DMS 273 (cell line): ENCODE measurements at regions not wholly inside any gene's neighbourhood (a gene's known extent, or its start where the extent isn't known, plus 50 kb on each side); places are given as distances from the start of the nearest gene placed in this dataset.
A peak's percentile ranks its signal among the peaks of the same experiment; 100 is the strongest.

ENCODE experiments used
- DNase-seq: peaks from one replicate; lab custom pipeline; 2025; ENCODE audit not compliant: unreplicated experiment; lab: John Stamatoyannopoulos, UW

DNA sequence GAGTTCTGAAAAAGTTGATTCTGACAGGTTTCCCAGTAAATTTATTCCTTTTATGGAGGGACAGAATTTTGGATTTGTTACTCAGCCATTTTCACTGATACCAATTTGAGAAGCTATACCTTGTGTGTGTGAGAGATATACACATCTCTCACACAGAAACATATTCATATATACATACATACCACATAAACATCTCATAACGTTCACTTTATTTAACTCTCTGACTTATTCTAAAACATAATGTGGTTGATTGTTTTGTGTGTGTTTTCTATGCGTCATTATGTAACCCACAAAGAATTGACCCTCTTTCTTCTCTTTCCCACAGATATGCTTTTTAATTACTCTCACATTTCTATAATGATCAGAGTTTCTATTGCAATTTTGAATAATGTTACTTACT, 570.8 kb upstream of the TLE4 start:
- DNase-seq = no peak

DNA sequence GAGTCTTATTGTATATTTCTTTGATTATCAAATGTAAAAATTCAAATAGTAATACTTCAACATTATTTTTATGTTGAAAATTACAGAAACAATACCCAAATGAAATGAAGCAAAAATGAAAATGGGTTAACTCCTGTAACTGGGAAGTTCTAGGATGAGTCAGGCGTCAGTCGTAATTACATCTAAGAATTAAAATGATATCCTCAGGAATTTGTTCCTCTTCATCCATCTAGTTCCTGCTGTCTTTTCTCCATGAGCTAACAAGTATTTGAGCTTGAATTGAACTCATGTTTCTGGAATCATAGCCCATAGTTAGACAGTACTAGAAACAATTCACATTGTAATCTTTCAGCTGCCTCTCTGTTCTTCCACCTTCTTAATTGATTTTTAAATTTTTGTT, 568.3 kb upstream of the TLE4 start:
- DNase-seq = no peak

DNA sequence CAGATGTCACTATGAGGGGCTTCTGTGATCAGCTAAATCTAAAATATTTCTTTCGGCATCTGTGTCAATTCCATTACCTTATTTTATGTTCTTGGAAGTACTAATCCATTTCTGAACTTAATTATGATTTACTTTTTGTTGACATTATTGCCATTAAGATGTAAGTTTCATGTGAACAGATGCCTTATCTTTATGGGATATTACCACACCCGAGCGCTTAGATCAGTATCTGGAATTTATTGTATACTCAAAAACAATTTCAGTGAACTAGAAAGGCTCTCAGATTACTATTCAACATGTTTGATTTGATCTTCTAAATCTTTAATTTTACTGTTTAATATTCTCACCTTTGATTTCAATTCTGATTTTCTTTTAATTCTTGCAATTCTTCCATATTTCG, 567.7 kb upstream of the TLE4 start:
- DNase-seq = no peak

DNA sequence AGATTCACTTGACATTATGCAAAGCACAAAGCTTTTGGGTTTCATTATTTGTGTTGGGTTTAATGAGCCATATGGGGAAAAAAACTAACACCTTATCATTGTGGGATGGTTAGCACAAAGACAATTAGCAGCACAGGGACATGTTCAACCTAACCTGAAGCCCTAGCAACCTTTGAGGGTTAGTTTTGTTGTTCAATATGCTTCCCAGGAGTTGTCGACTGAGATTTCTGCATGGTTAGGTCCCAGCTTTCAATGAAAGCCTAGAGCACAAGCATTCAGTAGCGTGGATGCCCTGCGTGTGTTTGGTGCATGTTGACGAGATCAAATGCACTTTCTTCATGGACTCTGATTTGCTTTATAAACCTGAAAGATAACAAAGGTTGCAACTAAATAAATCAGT, 565.2 kb upstream of the TLE4 start:
- DNase-seq = no peak

DNA sequence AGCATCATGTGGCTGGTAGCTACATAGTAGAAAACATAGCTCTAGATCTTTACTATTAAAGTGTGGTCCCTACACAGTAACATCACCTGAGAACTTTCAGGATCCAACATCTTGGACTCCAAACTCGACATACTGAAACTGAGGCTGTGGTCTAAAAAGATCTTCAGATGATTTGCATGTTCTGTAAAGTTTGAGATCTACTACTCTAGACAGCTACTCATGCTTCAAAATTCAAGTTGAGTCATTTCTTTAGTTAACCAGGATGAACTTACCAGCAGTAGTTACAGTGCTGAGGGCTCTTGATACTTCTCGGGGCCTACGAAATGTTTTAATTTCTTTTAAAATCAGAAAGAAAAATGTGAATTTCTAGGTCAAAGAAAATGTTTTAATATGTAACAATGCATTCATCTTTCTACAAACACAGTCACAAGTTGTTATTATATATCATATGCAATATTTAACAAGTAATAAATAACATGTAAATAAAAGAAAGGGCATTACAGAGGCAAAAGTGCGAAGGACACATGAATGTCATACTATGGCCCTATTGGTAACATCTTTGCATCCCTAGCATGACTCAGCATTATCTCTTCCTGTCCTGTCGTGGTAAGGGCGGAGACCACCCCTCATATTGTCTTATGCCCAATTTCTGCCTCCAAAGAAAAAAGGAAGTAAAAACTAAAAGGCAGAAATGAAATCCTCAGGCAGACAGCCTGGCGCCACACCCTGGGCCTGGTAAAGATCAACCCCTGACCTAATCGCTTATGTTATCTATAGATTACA, 563.9 kb upstream of the TLE4 start:
- no peak for DNase-seq

DNA sequence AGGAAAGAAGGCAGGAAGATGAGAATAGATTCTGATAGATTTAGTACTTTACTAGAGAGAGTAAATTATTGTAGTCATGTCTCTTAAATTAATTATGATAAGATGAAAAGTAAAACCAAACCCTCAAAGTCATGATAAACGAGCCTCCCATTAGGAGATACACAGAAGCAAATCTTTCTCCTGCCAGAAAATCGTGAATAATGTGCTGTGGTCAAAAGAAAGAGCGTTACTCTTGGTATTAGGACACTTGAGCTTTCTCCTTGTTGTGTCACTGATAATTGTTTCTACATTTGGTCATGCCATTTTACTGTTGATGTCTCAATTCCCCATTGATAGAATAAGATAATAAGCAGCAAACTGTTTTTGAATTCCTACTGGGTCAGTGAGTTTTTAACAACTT, 562.8 kb upstream of the TLE4 start:
- no peak for DNase-seq

DNA sequence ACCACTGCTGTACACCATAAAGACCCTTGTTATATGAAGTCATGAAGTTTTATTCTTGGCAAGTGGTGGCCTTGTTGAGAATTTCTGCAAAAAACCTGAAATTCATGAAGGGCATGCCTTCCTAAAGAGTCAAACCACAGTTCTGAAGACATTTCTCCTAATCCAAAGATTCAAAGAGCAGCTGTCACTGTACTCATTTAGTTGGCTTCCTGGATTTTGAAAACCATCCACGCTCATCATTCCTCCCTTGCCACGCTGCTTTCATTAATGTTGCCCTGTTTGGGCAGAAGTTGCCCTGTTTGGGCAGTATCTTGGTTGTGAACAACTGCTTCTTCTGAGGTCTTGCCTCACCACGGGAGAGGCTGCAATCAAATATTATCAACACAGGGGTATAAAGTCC, 560.3 kb upstream of the TLE4 start:
- DNase-seq = no peak

DNA sequence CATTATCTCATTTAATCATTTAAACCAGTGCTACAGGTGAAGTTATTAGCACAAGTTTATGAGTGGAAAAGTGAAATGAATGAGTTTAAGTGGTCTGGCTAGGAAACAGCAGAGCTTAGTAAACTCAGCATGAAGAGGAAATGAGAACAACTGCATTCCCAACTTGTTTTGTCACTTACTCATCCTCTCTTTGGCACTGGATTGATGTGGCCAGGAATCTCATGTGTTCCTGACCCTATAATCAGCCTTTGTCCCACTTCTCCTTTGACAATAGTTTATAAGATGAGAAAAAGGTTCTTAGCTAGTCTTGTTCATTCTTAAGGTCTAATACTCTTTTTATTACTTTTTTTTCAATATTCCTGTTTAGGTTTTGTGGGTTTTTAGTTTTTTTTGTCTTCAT, 559.2 kb upstream of the TLE4 start:
- no peak for DNase-seq

DNA sequence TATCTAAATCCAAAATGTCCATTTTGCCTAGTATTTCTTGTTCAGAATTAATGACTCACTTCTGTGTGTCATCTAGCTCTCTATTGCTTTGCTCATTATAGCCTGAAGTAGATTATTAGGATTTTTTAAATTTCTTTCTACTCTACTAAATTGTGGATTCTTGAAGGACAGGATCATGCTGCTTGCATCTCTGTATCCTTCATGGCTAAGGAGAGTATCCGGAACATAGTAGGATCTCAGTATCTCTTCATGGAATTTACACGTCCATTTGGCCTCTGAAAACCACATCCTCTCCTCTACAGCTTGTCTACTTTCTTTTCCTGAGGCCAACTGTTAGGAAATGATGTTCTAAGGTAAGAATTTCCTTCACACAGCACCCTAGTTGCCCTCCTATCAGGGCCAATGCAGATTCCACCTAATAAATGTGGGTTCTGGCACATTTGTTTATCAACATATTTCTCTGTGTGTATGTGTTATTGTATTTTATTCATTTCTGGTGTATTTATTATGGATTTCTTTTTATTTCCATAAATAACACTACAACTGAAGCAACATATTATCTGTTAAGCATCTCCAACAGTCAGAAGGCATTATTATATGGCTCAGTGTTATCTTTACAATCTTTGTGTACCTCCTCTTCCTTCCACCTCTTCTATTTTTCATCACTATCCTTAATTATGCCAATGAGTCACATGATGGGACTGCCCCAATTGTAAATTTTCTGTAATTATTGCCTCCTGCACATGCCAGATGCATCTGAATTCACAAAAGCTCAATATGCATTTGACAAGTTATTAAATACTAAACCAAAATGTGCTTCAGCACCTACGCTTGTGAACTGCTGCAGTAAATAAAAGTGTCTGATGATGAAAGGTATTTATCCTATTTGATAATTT, 557.8 kb upstream of the TLE4 start:
- DNase-seq = no peak

DNA sequence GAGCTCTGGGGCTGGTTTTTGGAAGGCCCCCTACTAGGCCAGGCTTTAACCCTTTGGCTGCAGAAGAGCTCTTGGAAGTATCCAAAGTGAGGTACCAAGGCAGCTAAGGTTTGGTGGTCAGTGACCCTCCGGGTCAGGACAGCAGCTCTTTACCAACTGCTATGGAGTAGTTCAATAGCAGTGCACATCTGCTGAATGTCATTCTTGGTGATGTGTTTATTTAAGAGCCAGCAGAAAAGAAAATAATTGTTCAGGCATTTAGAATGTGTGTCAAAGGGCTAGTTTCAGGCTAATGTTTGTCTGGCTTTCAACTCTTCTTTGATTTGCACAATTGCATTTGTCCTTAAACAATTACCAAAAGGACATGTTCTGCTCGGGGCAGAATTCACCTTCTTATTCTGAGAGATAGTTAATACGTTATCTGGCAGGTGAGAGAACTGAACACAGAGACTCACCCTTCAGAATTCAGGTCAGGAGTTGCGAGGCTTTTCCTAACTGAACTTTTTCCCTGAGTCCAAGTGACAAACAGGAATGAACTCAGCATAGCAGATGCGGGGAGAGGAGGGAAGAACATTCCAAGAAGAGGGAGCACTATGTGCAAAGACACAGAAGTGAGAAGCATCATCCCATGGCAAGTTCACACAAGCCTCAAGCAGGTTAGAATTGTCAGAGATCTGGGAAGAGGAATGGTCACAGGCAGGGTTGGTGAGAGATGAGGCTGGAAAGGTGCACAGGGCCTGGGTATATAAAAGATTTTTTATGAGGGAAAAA, 556.7 kb upstream of the TLE4 start:
- no peak for DNase-seq

DNA sequence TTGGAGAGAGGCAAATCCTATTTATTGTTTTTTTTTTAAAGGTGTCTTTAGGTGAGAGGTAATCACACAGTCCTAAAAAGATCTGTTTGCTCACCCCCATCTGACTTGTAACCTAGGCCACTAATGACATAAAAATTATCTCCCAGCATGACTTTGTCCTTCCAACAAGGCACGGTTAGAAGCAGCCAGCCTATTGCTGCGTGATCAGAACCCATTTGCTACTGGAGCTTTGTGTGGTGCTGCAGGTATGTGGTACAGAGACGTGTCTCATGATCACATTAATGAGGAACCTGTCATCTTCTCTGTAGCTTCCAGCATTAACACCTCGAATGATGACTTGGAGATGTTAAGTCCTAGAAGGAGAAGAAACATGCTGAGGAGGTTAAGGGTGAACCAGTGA, 555.8 kb upstream of the TLE4 start:
- DNase-seq = no peak

DNA sequence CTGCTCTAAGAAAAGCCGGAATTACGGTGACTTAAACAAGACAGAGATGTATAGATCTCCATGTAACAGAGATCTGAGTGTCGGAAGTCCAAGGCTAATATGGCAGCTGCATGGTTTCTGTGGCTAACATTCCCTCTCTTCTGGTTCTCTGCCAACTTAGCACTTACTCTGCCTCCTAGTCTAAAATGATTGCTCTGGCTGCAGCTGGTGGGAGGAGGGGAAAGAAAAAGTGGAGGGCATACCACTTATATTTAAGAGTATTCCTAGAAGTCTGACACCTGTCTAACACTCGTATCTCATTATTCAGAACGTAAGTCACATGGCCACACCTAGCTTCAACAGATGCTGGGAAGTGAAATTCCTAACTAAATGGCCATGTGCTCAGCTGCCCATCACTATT, 551.5 kb upstream of the TLE4 start:
- peak; percentile 4 for DNase-seq

DNA sequence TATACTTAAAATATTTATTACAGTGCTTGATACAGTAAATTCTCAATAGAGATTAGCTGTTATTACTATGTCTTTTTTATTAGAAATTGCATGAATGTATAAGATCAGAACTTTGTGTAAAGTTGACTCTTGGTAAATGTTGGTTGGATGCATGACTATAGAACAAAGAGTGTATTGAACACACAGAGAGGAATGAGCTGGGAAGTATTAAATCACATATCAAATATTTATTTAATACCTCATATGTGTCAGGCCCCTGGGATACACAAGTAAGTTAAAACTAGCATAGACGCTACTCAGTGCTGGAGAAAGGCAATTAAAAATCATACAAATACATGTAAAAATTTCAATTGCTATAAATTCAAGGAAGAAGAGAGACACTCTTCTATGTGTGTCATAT, 550.7 kb upstream of the TLE4 start:
- no peak for DNase-seq

DNA sequence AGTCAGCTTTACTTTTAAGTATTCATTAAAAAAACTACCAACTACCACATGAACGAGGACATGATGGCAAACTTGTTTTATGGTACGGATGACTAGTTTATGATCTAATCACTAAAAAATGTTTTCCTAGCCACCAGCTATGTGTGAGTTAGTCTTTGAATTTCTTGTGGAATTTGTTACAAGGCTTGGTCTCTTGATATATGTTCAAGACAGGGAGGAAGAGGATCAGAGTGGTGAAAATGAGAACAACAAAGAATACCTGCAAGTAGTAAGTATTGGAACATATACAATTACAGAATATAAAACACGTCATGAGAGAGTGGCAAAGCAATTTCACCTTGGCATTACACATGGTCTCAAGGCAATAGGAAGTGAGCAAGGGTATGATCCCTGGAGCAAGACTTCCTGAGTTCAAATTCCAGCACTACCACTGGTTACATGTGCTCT, 548.6 kb upstream of the TLE4 start:
- no peak for DNase-seq

DNA sequence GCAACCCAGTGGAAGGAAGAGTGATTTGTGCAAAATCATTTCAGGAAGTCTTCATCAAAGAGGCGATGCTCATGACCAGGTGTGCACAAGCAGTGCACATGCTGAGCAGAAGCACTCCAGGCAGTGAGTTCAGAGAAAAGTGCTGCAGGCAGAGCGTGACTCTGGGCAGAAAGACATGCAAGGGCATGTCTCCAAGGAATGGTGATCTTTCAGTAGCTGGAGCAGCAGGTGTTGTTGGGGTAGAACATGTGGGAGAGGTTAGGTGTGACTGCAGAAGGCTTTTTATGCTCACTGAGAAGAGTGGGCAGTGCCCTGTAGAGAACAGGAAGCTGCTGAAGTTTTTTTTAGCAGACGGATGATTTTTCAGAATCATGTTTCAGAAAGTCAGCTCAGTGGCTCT, 545.4 kb upstream of the TLE4 start:
- peak; percentile 53 for DNase-seq

DNA sequence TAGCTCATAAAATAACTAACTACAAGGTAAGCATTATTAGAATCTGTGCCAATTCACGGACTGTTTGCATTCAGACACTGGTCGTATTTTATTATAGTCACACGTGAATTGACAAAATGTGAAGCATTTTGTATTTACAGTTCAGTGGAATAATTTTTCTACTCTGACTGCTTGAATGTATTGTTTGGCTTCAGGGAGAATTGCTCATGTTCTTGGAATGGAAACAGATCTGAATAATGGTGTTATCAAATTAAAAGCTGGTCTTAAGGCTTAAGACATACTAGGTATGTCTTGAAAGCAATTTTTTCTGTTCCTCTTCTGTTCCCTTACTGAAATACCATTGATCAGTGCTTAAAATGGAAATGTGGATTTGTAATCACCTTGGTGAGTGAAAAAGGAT, 543.7 kb upstream of the TLE4 start:
- DNase-seq = no peak

DNA sequence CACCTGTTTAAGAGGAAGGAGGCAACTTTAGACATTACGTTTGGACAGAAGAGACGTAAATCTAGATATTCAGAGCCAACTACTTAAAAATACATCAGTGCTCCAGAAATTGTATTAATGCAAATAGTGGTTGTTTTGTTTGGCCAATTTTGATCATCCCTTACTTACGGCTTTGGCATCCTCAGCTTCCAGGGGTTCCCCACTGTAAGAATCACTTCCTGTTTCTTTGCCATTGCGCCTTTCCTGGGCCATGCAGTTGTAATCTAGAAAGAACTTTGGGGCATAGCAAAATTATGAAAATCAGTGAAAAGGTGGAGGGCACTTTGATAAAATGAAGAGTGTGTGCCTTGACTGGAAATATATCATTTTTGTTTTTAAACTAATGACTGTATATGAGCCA, 537.2 kb upstream of the TLE4 start:
- DNase-seq = no peak

DNA sequence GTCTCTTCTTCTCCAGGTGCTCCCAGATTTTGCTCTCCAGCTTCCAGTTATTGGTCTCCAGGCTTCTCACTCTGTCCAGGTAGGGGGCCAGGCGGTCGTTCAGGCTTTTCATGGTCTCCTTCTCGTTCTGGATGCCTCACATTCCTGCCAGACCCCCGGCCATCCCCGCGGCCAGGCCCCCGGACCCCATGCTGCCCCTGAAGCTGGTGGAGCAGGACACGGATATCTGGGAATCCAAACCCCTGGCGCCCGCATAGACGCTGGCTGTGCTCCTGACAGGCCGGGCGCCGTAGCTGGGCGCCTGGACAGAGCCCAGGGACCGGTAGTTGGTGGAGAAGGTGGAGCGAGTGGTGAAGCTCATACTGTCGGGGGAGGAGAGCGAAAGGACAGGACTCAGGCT, 534.4 kb upstream of the TLE4 start:
- DNase-seq = no peak

DNA sequence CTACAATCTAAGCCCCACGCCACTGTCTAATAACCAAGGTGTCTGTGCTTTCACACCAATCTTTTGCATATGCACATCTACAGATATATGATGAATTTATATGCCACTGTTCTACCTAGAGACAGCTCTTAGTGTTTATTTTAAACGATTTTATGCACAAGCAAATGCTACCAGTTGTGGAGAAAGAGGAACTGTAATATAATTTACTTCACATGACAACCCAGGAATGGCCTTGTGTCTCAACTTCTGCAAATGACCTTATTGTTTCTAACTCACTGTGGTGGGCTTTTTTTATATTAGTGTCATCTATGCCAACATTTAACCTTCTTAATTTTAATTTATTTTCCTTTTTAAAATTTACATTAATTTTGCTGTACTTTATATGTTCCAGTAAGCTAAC, 531.1 kb upstream of the TLE4 start:
- DNase-seq = no peak

DNA sequence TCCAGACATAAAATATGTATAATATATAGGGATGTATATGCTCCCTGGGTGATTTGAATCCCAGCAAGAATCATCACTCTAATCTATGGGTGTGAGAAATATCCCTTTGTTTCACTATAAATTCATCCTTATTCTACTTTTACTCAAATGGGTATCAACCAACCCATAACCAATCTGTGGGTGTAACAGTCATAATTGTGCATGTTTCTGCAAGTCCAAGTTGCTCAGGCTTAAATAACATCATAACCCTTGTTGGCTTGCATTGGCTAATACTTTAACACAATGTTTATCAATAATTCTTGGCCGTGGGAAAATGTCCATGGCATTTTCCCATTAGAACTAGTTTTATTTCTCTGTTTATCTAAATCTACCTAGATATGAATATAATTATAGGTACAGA, 530.5 kb upstream of the TLE4 start:
- no peak for DNase-seq

DNA sequence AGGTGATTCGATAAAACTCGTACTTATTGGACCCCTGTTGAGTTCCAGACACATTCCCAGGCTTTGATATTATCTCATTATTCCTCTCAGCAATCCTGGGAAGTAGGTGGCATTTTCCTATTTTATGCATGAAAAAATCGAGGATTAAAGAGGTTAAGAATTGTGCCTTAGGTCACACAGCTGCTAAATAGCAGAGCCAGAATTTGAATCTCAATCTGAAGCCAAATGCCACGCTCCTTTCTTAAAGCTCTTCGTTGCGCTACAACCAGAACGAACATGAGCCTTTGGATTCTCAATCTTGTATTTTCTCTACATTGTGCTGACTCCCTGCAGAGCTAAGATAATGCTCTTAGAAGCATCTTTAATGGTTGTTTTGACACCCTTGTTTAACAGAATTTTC, 527.8 kb upstream of the TLE4 start:
- DNase-seq = no peak

DNA sequence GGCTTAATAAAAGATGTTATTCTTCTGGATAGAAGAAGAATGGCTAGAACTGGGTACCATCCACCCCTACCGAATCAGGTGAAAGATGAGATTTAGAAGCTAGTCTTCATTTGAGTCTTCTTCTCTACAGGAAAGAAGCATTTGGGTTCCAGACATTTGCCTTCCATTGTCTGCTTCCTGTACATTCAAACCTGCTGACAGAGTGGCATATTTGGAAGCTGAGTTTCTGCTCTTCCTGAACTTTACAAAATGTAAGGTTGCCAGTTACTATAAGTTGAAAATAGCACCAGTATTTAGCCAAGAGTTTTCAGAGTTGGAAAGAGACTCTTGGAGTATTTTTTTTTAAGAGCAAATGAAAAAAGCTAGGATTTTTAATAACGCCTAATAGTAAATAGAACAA, 525.4 kb upstream of the TLE4 start:
- no peak for DNase-seq
